GM23338 (cell line): ENCODE measurements at regions not wholly inside any gene's neighbourhood (a gene's known extent, or its start where the extent isn't known, plus 50 kb on each side); places are given as distances from the start of the nearest gene placed in this dataset.

Experiments used
- ATAC-seq: fragments of 200-7000 bp; cut with Tn5 transposase; 3 replicates; pipeline ENCODE4 v1.9.1; 2020
- DNase-seq: peaks from one replicate; pipeline ENCODE4 v3.0.0-alpha.2; 2015; ENCODE audit warnings: low spot score
- H2AFZ ChIP-seq: fragments of 200-600 bp; sonication (generic); 2 replicates; pipeline ENCODE4 v1.8.0; 2016; ENCODE audit warnings: antibody characterized with exemption, mild to moderate bottlenecking, moderate library complexity
- H3F3A ChIP-seq: fragments of 200-600 bp; sonication (generic); replicated peaks from 2 replicates; pipeline ENCODE4 v1.8.0; 2017; ENCODE audit warnings: antibody characterized with exemption, mixed run types, low read depth
- H3K27ac ChIP-seq: fragments of 200-600 bp; sonication (generic); 2 replicates; pipeline ENCODE4 v1.6.1; 2016; ENCODE audit warnings: low read depth
- H3K27me3 ChIP-seq: fragments of 200-600 bp; sonication (generic); 2 replicates; pipeline ENCODE4 v1.8.0; 2016; ENCODE audit warnings: mild to moderate bottlenecking, mixed run types, moderate library complexity; ENCODE audit not compliant: insufficient read depth
- H3K36me3 ChIP-seq: fragments of 200-600 bp; sonication (generic); 2 replicates; pipeline ENCODE4 v1.8.0; 2016; ENCODE audit warnings: mild to moderate bottlenecking; ENCODE audit not compliant: insufficient read depth
- H3K4me1 ChIP-seq: fragments of 200-600 bp; sonication (generic); 2 replicates; pipeline ENCODE4 v1.8.0; 2016; ENCODE audit warnings: mild to moderate bottlenecking, moderate library complexity; ENCODE audit not compliant: insufficient read depth
- H3K4me2 ChIP-seq: fragments of 200-600 bp; sonication (generic); 2 replicates; pipeline ENCODE4 v1.7.1; 2017; ENCODE audit warnings: mixed run types
- H3K4me3 ChIP-seq: fragments of 200-600 bp; sonication (generic); 2 replicates; pipeline ENCODE4 v1.6.1; 2016; ENCODE audit warnings: mixed run types
- H3K79me2 ChIP-seq: fragments of 200-600 bp; sonication (generic); replicated peaks from 2 replicates; pipeline ENCODE4 v1.8.0; 2017; ENCODE audit warnings: mild to moderate bottlenecking; ENCODE audit not compliant: insufficient read depth
- H3K9me2 ChIP-seq: fragments of 200-600 bp; sonication (generic); 2 replicates; pipeline ENCODE4 v1.8.0; 2017; ENCODE audit not compliant: insufficient read depth
- H4K20me1 ChIP-seq: fragments of 200-600 bp; sonication (generic); replicated peaks from 2 replicates; pipeline ENCODE4 v1.8.0; 2017; ENCODE audit warnings: mild to moderate bottlenecking; ENCODE audit not compliant: insufficient read depth
- H3K27ac Mint-ChIP-seq: 2 replicates; pipeline ENCODE4 v1.8.0; 2020; ENCODE audit warnings: inconsistent platforms, mild to moderate bottlenecking, moderate library complexity, mixed read lengths
- H3K27me3 Mint-ChIP-seq: 3 replicates; pipeline ENCODE4 v1.8.0; 2022; ENCODE audit warnings: low read depth, mild to moderate bottlenecking, moderate library complexity, mixed read lengths, inconsistent platforms; ENCODE audit not compliant: insufficient read depth, poor library complexity
- H3K36me3 Mint-ChIP-seq: 3 replicates; pipeline ENCODE4 v1.8.0; 2021; ENCODE audit warnings: low read depth, mild to moderate bottlenecking, inconsistent platforms, moderate library complexity, mixed read lengths
- H3K4me1 Mint-ChIP-seq: 3 replicates; pipeline ENCODE4 v1.8.0; 2020; ENCODE audit warnings: mild to moderate bottlenecking, inconsistent platforms, mixed read lengths
- H3K4me3 Mint-ChIP-seq: 3 replicates; pipeline ENCODE4 v1.8.0; 2021; ENCODE audit warnings: moderate library complexity, mild to moderate bottlenecking, inconsistent platforms, mixed read lengths
- H3K9me3 Mint-ChIP-seq: 3 replicates; pipeline ENCODE4 v1.8.0; 2020; ENCODE audit warnings: moderate library complexity, mild to moderate bottlenecking, inconsistent platforms, mixed read lengths
- CREB1 ChIP-seq: fragments of 250-450 bp; sonication (Bioruptor Pico); IDR thresholded peaks from 2 replicates; pipeline ENCODE4 v1.5.0; 2020; ENCODE audit warnings: low read depth, mild to moderate bottlenecking, moderate library complexity
- CTCF ChIP-seq, 2 experiments: fragments of 200-600 bp in 1 of 2; sonication (generic) in 1 of 2; conservative IDR thresholded peaks; 2 replicates each; pipeline versions ENCODE4 v1.5.1 to v1.6.1; 2016 to 2017; ENCODE audit warnings: antibody characterized with exemption in 2 of 2, low read depth in 2 of 2, mild to moderate bottlenecking in 2 of 2, moderate library complexity in 1 of 2
- ETS1 ChIP-seq: IDR thresholded peaks from 2 replicates; pipeline ENCODE4 v1.6.1; 2016; ENCODE audit warnings: antibody characterized with exemption
- EZH2 ChIP-seq: fragments of 200-600 bp; sonication (generic); IDR thresholded peaks from one replicate; pipeline ENCODE4 v1.8.0; 2017; ENCODE audit warnings: antibody characterized with exemption, mild to moderate bottlenecking, low read depth; ENCODE audit not compliant: unreplicated experiment
- EZH2phosphoT487 ChIP-seq: fragments of 200-600 bp; sonication (generic); IDR thresholded peaks from one replicate; pipeline ENCODE4 v1.8.1; 2018; ENCODE audit warnings: antibody characterized with exemption; ENCODE audit not compliant: unreplicated experiment
- NANOG ChIP-seq: IDR thresholded peaks from 2 replicates; pipeline ENCODE4 v1.6.1; 2016; ENCODE audit warnings: antibody characterized with exemption, borderline replicate concordance
- REST ChIP-seq: IDR thresholded peaks from one replicate; pipeline ENCODE4 v1.6.1; 2018; ENCODE audit warnings: antibody characterized with exemption; ENCODE audit not compliant: unreplicated experiment
- STAT1 ChIP-seq: IDR thresholded peaks from one replicate; pipeline ENCODE4 v1.6.1; 2016; ENCODE audit warnings: antibody characterized with exemption; ENCODE audit not compliant: unreplicated experiment
- ZNF114 ChIP-seq: fragments of 250-450 bp; sonication (Bioruptor Pico); IDR thresholded peaks from 2 replicates; pipeline ENCODE4 v1.5.0; 2020; ENCODE audit warnings: mild to moderate bottlenecking, moderate library complexity
- ZNF331 ChIP-seq: fragments of 250-450 bp; sonication (Bioruptor Pico); IDR thresholded peaks from 2 replicates; pipeline ENCODE4 v1.5.0; 2020; ENCODE audit warnings: low read depth, mild to moderate bottlenecking, moderate library complexity
- ZNF462 ChIP-seq: fragments of 250-450 bp; sonication (Bioruptor Pico); IDR thresholded peaks from 2 replicates; pipeline ENCODE4 v1.5.0; 2020; ENCODE audit warnings: mild to moderate bottlenecking, moderate library complexity

GRCh38 chr16:80079072-80079471 is 461.7 kb upstream of the DYNLRB2 start (continued):
- TF ChIP-seq ZNF462 (no peak), NANOG (no peak), ETS1 (no peak), CTCF (conservative IDR thresholded peaks at IDR 0.05; ENCODE audit: low read depth in 2 of 2) (no peak), EZH2phosphoT487 (no peak), STAT1 (no peak), ZNF331 (no peak), EZH2 (no peak)

GRCh38 chr16:80077696-80078095 is 463.1 kb upstream of the DYNLRB2 start:
- Mint-ChIP-seq H3K27ac (no peak overlapping the region), H3K9me3 (no peaks in the 10 kb centered on the region)
- no peaks in the 10 kb centered on the region for H3F3A ChIP-seq
- TF ChIP-seq NANOG (no peak), REST (no peak), EZH2 (no peak), ZNF114 (CRISPR knock-in tag) (no peak), CTCF (conservative IDR thresholded peaks at IDR 0.05; ENCODE audit: low read depth in 2 of 2) (no peak), EZH2phosphoT487 (no peak), CREB1 (no peak)

More at GRCh38 chr16:80077696-80078095, 463.1 kb upstream of the DYNLRB2 start:
- Mint-ChIP-seq H3K4me1 (peaks cover 16% of the 10 kb centered on the region), H3K27me3 (no peaks in the 10 kb centered on the region), H3K36me3 (no peaks in the 10 kb centered on the region), H3K4me3 (no peak overlapping the region)
- no peak for ATAC-seq
- Histone ChIP-seq H3K36me3 (no peaks in the 10 kb centered on the region), H3K4me2 (no peak overlapping the region), H3K79me2 (no peaks in the 10 kb centered on the region), H3K9me2 (no peaks in the 10 kb centered on the region), H3K4me3 (no peak overlapping the region), H3K4me1 (peaks cover 13% of the 10 kb centered on the region), H3K27me3 (no peaks in the 10 kb centered on the region), H4K20me1 (no peaks in the 10 kb centered on the region), H2AFZ (no peak overlapping the region), H3K27ac (no peak overlapping the region)
- DNase-seq: no peak
